ENCODE measurements at regions not wholly inside any gene's neighbourhood (a gene's known extent, or its start where the extent isn't known, plus 50 kb on each side); places are given as distances from the start of the nearest gene placed in this dataset.

DNA sequence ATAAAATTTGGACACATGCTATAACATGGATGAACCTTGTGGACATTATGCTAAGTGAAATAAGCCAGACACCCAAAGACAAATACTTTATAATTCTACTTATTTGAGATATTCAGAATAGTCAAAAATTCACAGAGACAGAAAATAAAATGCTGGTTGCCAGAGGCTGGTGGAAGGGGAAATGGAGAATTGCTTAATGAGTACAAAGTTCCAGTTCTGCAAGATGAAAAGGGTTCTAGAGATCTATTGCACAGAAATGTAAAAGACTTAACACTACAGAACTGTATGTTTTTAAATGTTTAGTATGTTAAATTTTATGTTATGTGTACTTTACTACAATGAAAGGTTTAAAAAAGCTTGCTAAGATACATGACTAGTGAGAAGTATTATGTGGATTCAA, 344.8 kb downstream of the CNTN3 start:
- no peak overlapping the region for H2AFZ ChIP-seq (ENCODE audit: control insufficient read depth, low read depth, low read length)
- no peaks in the 10 kb centered on the region for H3K9me3 ChIP-seq (replicated peaks; ENCODE audit: control insufficient read depth, insufficient read depth, low read length)
- RAD21 ChIA-PET (ENCODE audit: unreplicated experiment) = no interaction called here
- in situ Hi-C loops (cut with MboI) (no loop called here), intact Hi-C loops (cut with micrococcal nuclease; ENCODE audit: unreplicated experiment) (loop anchor here (2.0 kb wide), 1 partner anchor 901 kb away; no protein-coding TSS in a partner anchor)
- POLR2A ChIA-PET = no interaction called here
- no peak overlapping the region for H3K9ac ChIP-seq (ENCODE audit: control insufficient read depth, insufficient read depth, low read length)
- no peak overlapping the region for H3K27ac ChIP-seq (ENCODE audit: control insufficient read depth, insufficient read depth)
- no peaks in the 10 kb centered on the region for H4K20me1 ChIP-seq (ENCODE audit: control insufficient read depth, insufficient read depth)
- ATAC-seq = no peak
- SMC1A ChIA-PET (ENCODE audit: uncharacterized antibody, unreplicated experiment) = interaction anchor here (0.5 kb wide), 1 partner anchor 127 kb away, joined by 4 read pairs; no protein-coding TSS in a partner anchor
- no peak for DNase-seq (ENCODE audit: low read depth, low spot score)
- no TSS peak for BruUV-seq (replicated peaks)
- no peak for FAIRE-seq
- H3K4me3 ChIP-seq = no peak overlapping the region
- H3K36me3 ChIP-seq (ENCODE audit: control insufficient read depth in 2 of 2, insufficient read depth in 2 of 2, low read length in 1 of 2) = no peaks in the 10 kb centered on the region
- no peak overlapping the region for H3K4me2 ChIP-seq (ENCODE audit: control insufficient read depth, insufficient read depth)
- no peaks in the 10 kb centered on the region for H3K4me1 ChIP-seq (ENCODE audit: control insufficient read depth, insufficient read depth, low read length)
- H3K79me2 ChIP-seq (ENCODE audit: control insufficient read depth, insufficient read depth, low read length) = no peaks in the 10 kb centered on the region
- H3K27me3 ChIP-seq (replicated peaks in 1 of 2; ENCODE audit: control insufficient read depth in 2 of 2, insufficient read depth in 2 of 2, low read length in 1 of 2) = no peaks in the 10 kb centered on the region
- CTCF ChIA-PET = interaction anchor here (1.4 kb wide), 1 partner anchor 871 kb away, joined by 3 read pairs; no protein-coding TSS in a partner anchor
- TF ChIP-seq DPF2 (IDR thresholded peaks at IDR 0.05) = no peak
- TF ChIP-seq ZBTB11 (CRISPR knock-in tag; IDR thresholded peaks at IDR 0.05) = no peak
- TF ChIP-seq, protein P1, sequence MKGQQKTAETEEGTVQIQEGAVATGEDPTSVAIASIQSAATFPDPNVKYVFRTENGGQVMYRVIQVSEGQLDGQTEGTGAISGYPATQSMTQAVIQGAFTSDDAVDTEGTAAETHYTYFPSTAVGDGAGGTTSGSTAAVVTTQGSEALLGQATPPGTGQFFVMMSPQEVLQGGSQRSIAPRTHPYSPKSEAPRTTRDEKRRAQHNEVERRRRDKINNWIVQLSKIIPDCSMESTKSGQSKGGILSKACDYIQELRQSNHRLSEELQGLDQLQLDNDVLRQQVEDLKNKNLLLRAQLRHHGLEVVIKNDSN (IDR thresholded peaks at IDR 0.05; ENCODE audit: borderline replicate concordance, extremely low read length, insufficient read depth, low read depth, low read length) = no peak
- TF ChIP-seq NFXL1 (IDR thresholded peaks at IDR 0.05; ENCODE audit: borderline replicate concordance) = no peak
- no peak for TF ChIP-seq PKNOX1 (IDR thresholded peaks at IDR 0.05)
- TF ChIP-seq, protein P2, sequence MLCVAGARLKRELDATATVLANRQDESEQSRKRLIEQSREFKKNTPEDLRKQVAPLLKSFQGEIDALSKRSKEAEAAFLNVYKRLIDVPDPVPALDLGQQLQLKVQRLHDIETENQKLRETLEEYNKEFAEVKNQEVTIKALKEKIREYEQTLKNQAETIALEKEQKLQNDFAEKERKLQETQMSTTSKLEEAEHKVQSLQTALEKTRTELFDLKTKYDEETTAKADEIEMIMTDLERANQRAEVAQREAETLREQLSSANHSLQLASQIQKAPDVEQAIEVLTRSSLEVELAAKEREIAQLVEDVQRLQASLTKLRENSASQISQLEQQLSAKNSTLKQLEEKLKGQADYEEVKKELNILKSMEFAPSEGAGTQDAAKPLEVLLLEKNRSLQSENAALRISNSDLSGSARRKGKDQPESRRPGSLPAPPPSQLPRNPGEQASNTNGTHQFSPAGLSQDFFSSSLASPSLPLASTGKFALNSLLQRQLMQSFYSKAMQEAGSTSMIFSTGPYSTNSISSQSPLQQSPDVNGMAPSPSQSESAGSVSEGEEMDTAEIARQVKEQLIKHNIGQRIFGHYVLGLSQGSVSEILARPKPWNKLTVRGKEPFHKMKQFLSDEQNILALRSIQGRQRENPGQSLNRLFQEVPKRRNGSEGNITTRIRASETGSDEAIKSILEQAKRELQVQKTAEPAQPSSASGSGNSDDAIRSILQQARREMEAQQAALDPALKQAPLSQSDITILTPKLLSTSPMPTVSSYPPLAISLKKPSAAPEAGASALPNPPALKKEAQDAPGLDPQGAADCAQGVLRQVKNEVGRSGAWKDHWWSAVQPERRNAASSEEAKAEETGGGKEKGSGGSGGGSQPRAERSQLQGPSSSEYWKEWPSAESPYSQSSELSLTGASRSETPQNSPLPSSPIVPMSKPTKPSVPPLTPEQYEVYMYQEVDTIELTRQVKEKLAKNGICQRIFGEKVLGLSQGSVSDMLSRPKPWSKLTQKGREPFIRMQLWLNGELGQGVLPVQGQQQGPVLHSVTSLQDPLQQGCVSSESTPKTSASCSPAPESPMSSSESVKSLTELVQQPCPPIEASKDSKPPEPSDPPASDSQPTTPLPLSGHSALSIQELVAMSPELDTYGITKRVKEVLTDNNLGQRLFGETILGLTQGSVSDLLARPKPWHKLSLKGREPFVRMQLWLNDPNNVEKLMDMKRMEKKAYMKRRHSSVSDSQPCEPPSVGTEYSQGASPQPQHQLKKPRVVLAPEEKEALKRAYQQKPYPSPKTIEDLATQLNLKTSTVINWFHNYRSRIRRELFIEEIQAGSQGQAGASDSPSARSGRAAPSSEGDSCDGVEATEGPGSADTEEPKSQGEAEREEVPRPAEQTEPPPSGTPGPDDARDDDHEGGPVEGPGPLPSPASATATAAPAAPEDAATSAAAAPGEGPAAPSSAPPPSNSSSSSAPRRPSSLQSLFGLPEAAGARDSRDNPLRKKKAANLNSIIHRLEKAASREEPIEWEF (IDR thresholded peaks at IDR 0.05; ENCODE audit: insufficient replicate concordance, low read depth, low read length) = no peak
- no peak for TF ChIP-seq MYB (IDR thresholded peaks at IDR 0.05; ENCODE audit: borderline replicate concordance, low read depth, low read length)
- TF ChIP-seq REST (IDR thresholded peaks at IDR 0.05; ENCODE audit: low read depth, low read length) = no peak
- no peak for TF ChIP-seq EGR1 (IDR thresholded peaks at IDR 0.05; ENCODE audit: borderline replicate concordance in 1 of 2, low read depth in 2 of 2, low read length in 2 of 2)

Data from GM12878 (cell line).